ENCODE measurements at regions not wholly inside any gene's neighbourhood (a gene's known extent, or its start where the extent isn't known, plus 50 kb on each side); places are given as distances from the start of the nearest gene placed in this dataset.

DNA sequence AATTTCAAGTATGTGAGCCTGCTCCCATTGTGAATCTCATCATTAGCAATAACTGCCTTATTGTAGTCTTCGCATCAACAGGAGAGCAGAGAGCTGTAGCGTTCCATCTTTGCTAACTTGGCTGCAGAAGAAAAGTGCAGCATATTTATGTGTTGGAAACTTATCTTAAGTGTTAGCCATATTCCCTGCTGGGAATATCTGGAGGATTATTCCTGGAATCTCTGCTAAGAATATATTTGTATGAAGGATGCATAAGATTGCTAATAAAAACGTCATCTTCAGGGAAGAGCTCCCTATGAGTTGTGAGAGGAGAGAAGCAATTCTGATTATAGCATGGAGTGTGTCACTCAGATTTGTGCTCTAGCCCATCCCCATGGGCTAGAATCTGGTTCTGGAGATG, 115.1 kb upstream of the REG3G start (continued):
- TF ChIP-seq MLXIP (CRISPR knock-in tag; IDR thresholded peaks at IDR 0.05; ENCODE audit: borderline replicate concordance) (no peak), HNF4A (CRISPR knock-in tag; IDR thresholded peaks at IDR 0.05) (no peak), ZBTB20 (CRISPR knock-in tag; IDR thresholded peaks at IDR 0.05; ENCODE audit: borderline replicate concordance, low read depth) (no peak), FOXM1 (CRISPR knock-in tag; IDR thresholded peaks at IDR 0.05) (no peak), ZNF331 (CRISPR knock-in tag; IDR thresholded peaks at IDR 0.05) (no peak), SIN3B (IDR thresholded peaks at IDR 0.05; ENCODE audit: low read length) (no peak)
- TF ChIP-seq, protein P1, sequence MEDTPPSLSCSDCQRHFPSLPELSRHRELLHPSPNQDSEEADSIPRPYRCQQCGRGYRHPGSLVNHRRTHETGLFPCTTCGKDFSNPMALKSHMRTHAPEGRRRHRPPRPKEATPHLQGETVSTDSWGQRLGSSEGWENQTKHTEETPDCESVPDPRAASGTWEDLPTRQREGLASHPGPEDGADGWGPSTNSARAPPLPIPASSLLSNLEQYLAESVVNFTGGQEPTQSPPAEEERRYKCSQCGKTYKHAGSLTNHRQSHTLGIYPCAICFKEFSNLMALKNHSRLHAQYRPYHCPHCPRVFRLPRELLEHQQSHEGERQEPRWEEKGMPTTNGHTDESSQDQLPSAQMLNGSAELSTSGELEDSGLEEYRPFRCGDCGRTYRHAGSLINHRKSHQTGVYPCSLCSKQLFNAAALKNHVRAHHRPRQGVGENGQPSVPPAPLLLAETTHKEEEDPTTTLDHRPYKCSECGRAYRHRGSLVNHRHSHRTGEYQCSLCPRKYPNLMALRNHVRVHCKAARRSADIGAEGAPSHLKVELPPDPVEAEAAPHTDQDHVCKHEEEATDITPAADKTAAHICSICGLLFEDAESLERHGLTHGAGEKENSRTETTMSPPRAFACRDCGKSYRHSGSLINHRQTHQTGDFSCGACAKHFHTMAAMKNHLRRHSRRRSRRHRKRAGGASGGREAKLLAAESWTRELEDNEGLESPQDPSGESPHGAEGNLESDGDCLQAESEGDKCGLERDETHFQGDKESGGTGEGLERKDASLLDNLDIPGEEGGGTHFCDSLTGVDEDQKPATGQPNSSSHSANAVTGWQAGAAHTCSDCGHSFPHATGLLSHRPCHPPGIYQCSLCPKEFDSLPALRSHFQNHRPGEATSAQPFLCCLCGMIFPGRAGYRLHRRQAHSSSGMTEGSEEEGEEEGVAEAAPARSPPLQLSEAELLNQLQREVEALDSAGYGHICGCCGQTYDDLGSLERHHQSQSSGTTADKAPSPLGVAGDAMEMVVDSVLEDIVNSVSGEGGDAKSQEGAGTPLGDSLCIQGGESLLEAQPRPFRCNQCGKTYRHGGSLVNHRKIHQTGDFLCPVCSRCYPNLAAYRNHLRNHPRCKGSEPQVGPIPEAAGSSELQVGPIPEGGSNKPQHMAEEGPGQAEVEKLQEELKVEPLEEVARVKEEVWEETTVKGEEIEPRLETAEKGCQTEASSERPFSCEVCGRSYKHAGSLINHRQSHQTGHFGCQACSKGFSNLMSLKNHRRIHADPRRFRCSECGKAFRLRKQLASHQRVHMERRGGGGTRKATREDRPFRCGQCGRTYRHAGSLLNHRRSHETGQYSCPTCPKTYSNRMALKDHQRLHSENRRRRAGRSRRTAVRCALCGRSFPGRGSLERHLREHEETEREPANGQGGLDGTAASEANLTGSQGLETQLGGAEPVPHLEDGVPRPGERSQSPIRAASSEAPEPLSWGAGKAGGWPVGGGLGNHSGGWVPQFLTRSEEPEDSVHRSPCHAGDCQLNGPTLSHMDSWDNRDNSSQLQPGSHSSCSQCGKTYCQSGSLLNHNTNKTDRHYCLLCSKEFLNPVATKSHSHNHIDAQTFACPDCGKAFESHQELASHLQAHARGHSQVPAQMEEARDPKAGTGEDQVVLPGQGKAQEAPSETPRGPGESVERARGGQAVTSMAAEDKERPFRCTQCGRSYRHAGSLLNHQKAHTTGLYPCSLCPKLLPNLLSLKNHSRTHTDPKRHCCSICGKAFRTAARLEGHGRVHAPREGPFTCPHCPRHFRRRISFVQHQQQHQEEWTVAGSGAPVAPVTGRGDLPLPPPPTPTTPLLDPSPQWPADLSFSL (CRISPR knock-in tag; IDR thresholded peaks at IDR 0.05): no peak
- TF ChIP-seq, protein P2, sequence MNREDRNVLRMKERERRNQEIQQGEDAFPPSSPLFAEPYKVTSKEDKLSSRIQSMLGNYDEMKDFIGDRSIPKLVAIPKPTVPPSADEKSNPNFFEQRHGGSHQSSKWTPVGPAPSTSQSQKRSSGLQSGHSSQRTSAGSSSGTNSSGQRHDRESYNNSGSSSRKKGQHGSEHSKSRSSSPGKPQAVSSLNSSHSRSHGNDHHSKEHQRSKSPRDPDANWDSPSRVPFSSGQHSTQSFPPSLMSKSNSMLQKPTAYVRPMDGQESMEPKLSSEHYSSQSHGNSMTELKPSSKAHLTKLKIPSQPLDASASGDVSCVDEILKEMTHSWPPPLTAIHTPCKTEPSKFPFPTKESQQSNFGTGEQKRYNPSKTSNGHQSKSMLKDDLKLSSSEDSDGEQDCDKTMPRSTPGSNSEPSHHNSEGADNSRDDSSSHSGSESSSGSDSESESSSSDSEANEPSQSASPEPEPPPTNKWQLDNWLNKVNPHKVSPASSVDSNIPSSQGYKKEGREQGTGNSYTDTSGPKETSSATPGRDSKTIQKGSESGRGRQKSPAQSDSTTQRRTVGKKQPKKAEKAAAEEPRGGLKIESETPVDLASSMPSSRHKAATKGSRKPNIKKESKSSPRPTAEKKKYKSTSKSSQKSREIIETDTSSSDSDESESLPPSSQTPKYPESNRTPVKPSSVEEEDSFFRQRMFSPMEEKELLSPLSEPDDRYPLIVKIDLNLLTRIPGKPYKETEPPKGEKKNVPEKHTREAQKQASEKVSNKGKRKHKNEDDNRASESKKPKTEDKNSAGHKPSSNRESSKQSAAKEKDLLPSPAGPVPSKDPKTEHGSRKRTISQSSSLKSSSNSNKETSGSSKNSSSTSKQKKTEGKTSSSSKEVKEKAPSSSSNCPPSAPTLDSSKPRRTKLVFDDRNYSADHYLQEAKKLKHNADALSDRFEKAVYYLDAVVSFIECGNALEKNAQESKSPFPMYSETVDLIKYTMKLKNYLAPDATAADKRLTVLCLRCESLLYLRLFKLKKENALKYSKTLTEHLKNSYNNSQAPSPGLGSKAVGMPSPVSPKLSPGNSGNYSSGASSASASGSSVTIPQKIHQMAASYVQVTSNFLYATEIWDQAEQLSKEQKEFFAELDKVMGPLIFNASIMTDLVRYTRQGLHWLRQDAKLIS (CRISPR knock-in tag; IDR thresholded peaks at IDR 0.05): no peak

Measured in HepG2 (cell line).